NCI-H510A (cell line): ENCODE measurements at regions not wholly inside any gene's neighbourhood (a gene's known extent, or its start where the extent isn't known, plus 50 kb on each side); places are given as distances from the start of the nearest gene placed in this dataset.
"Not testable (repeated sequence)": the region's sequence is repeated elsewhere in the genome, so short reads cannot be mapped to it uniquely, and the experiment has no call there.

Experiments
- DNase-seq: peaks from one replicate; lab custom pipeline; 2025; lab: John Stamatoyannopoulos, UW

GRCh38 chr5:74534397-74535129, 106.0 kb downstream of the ENC1 start:
- DNase-seq, result no peak

GRCh38 chr5:74530326-74531050, 110.0 kb downstream of the ENC1 start:
- DNase-seq, result no peak

DNA sequence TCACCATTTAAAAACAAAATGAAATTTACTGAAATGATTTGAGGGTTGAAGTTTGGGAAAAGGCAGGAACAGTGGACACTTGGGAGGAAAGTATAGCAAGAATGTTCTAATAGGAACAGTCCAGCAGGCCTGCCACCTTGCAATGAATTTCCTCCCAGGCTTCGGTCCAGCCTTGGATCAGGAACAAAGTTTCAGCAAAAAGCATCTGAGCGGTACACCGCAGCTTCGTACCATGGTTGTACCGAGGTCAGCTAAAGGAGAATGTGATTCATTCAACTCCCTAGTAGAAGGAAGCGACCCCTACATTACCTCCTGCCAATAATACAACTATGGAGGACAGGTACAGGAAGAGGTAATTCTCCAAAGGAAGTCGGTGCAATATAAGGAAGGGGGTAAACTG, 111.4 kb downstream of the ENC1 start:
- DNase-seq, result no peak

DNA sequence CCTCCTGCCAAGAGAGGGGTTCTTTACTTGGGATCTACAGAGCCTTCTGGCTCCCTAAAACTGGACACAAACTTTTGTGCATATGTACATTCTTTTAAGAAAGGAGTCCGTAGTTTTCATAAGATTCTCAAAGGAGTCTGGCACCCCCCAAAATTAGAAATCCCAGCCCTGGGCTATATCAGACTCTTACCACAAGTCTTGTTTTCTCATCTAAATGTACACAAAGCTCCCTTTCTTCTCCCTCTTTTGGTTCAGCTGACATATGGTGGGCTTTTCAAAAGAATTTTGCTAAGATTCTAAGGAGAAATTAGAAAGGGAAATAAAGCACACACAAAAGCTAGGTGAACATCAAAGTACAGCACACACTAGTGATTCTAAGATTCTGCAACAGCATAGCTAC, 114.4 kb downstream of the ENC1 start:
- DNase-seq, result no peak

DNA sequence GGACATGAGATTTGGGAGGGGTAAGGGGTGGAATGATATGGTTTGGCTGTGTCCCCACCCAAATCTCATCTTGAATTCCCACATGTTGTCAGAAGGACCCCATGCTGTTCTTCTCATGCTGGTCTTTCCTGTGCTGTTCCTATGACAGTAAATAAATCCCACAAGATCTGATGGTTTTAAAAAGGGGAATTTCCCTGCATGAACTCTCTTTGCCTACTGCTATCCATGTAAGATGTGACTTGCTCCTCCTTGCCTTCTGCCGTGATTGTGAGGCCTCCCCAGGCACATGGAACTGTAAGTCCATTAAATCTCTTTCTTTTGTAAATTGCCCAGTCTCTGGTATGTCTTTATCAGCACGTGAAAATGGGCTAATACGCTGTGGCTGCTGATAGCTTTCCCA, 115.8 kb downstream of the ENC1 start:
- DNase-seq, result not testable (repeated sequence)

DNA sequence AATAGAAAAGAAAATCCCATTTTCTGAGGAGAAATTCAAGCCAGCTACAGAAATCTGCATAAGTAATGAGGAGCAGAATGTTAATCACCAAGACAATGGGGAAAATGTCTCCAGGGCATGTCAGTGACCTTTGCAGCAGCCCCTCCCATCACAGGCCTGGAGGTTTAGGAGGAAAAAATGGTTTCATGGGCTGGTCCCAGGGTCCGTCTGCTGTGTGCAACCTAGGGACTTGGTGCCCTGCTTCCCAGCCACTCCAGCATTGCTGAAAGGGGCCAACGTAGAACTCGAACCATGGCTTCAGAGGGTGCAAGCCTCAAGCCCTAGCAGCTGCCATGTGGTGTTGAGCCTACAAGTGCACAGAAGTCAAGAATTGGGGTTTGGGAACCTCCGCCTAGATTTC, 116.8 kb downstream of the ENC1 start:
- not testable (repeated sequence) for DNase-seq

DNA sequence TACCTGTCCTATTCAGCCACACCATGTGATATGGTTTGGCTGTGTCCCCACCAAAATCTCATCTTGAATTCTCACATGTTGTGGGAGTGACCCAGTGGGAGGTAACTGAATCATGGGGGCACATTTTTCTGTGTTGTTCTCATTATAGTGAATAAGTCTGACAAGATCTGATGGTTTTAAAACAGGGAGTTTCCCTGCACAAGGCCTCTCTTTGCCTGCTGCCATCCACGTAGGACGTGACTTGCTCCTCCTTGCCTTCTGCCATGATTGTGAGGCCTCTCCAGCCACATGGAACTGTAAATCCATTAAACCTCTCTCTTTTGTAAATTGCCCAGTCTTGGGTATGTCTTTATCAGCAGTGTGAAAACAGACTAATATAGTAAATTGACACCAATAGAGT, 117.7 kb downstream of the ENC1 start:
- not testable (repeated sequence) for DNase-seq

GRCh38 chr5:74521401-74521800, 119.1 kb downstream of the ENC1 start:
- DNase-seq, result no peak

GRCh38 chr5:74519679-74520078, 120.8 kb downstream of the ENC1 start:
- no peak for DNase-seq

GRCh38 chr5:74519161-74519571, 121.4 kb downstream of the ENC1 start:
- no peak for DNase-seq

DNA sequence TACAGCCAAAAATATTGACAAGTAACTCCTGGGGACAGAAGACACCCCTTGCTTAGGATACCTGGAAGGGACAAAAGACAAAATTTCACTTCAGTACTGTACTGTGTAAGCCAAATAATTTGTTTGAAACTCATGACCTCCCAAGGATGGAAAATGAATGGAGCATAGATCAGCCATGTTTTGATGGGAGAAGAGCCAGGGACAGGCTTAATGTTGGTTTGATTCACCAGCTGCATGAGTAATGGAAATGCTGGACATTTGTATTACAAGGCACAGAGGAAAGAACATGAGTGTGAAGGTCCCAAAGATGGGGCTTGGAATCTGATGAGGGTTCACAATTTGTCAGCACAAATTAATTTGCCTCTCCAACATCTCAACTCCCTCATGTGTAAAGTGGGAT, 122.8 kb downstream of the ENC1 start:
- no peak for DNase-seq

DNA sequence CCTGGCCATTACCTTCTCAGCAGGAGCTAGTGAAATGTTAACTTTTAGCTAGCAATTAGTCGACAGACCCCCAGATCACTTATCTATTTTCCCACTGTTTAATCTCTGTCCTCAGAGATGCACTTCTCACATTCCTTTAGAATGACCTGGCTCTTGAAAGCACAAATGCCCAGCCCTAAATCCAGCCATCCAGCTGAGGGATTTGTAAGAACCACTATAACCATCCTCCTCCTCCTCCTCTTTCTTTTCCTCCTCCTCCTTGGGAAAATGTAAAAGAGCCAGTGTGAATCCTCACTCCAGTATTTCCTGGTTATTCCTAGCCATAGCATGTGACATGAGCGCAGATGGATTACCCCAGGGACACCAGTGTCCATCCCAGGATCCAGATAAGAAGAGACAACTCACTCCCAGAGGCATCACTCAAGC, 124.3 kb downstream of the ENC1 start:
- no peak for DNase-seq

GRCh38 chr5:74514888-74515551, 125.5 kb downstream of the ENC1 start:
- no peak for DNase-seq

- not testable (repeated sequence) for DNase-seq
Observed at GRCh38 chr5:74511770-74512169, 128.8 kb downstream of the ENC1 start.

DNA sequence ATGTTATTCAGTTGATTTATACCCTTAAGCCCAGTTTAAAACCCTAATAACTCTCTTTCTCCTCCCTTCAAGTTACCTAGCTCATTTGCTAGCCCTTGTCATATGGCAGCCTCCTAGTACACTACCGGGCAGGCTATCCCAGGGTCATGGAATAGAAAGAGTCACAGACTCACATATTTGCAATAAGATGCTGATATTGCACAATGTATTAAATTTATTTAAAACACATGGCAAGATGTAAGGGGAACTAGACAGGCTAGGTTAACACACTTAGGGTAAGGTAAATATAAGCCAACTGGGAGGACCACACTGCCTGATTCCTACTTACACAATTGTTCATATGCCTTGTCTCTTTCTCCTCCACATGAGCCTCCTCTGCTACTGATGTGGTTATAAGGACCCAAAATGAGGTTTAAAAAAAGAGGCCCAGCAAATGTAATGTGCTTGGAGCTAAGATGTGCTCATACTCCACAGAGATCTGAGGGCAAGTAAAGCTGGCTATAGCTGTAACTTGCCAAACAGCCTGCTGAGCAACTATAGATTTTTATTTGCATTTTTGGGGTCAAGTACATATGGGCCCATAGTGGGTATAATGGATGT, 130.0 kb downstream of the ENC1 start:
- no peak for DNase-seq

- no peak for DNase-seq
Observed at GRCh38 chr5:74507370-74508005, 133.0 kb downstream of the ENC1 start.

DNA sequence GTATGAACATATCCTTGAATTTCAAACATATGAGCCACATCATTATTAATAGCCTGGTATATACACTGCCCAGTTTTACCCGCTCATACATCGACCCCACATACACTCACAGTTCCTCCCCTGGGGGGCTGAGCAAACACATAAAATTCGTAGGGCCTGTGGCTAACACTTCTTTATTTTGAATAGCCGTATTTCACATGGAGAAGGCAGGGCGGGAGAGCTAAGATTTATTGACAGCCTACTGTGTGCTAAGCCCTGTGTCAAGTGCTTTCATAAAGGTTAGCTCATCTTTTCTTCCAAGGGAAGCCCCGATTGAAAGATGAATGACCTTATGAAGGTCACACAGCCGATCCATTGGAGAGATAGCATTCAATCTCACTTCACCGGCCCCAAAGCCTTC, 134.4 kb downstream of the ENC1 start:
- DNase-seq, result no peak

DNA sequence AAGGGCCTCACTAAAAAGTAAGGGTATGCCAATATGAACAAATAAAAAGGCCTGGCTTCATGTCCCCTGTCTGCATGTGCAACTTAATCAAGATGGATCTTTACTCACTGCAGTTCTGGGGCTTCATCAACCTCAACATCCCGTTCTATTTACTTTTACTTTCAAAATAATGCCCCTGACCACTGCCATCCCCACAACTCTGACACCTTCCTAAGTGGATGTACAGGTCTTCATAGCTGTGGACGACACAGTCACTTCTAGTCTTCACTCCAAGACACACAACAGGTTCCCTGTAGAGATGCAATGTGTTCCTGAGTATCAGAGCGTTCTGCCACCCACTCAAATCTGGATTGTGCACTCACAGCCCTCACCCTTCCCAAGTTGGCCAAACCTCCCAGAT, 136.1 kb downstream of the ENC1 start:
- DNase-seq, result no peak

GRCh38 chr5:74502479-74502950, 138.0 kb downstream of the ENC1 start:
- no peak for DNase-seq

- no peak for DNase-seq
Observed at GRCh38 chr5:74501674-74502478, 138.7 kb downstream of the ENC1 start.
